HepG2 (cell line): ENCODE measurements at regions not wholly inside any gene's neighbourhood (a gene's known extent, or its start where the extent isn't known, plus 50 kb on each side); places are given as distances from the start of the nearest gene placed in this dataset.

Experiments
- ATAC-seq: fragments of 200-7000 bp; cut with Tn5 transposase; 3 replicates; pipeline ENCODE4 v1.9.1; 2020; ENCODE audit warnings: mild to moderate bottlenecking, moderate library complexity
- BruUV-seq: library from RNA; stranded (reverse); fragments of 400-500 nt; replicated peaks from 2 replicates; lab custom pipeline; 2021; lab: Mats Ljungman, UMichigan
- CTCF ChIA-PET: fragments of 300-600 bp; formaldehyde crosslinking; extraction: SDS; loops from one replicate; lab custom pipeline; 2021; ENCODE audit warnings: low total read pairs, inconsistent platforms, low intra/inter-chr PET ratio; lab: Yijun Ruan, JAX
- POLR2A ChIA-PET: fragments of 350-600 bp; sonication (Branson Sonifier 250); formaldehyde crosslinking; loops from one replicate; lab custom pipeline; 2020; ENCODE audit warnings: antibody characterized with exemption, inconsistent platforms; lab: Yijun Ruan, JAX
- DNase-seq: peaks from one replicate; pipeline ENCODE4 v3.0.0-alpha.2; 2015; ENCODE audit warnings: low spot score
- FAIRE-seq: peaks from 3 replicates; lab custom pipeline; 2011; peaks lifted over from hg19 to GRCh38; lab: Jason Lieb, UNC
- H2AFZ ChIP-seq: one replicate; pipeline ENCODE4 v1.6.1; 2011; ENCODE audit warnings: low read length, inconsistent platforms
- H3K27ac ChIP-seq: fragments of 300-600 bp; 3 replicates; pipeline ENCODE4 v1.8.0; 2011; ENCODE audit warnings: mixed run types, mild to moderate bottlenecking, mixed read lengths, low read length, inconsistent platforms; ENCODE audit not compliant: insufficient read depth; ENCODE audit errors: extremely low read length
- H3K27me3 ChIP-seq, 2 experiments: fragments of 200-600 bp in 1 of 2; 2 replicates in 1 of 2; 3 replicates in 1 of 2; pipeline versions ENCODE4 v1.6.0 to v1.8.0; 2011; ENCODE audit warnings: low read length in 2 of 2, mild to moderate bottlenecking in 2 of 2, moderate library complexity in 2 of 2, inconsistent platforms in 1 of 2; ENCODE audit not compliant: insufficient read depth in 2 of 2, control insufficient read depth in 1 of 2
- H3K36me3 ChIP-seq, 2 experiments: fragments of 200-600 bp in 1 of 2; replicated peaks in 1 of 2; 2 replicates in 1 of 2; 3 replicates in 1 of 2; pipeline versions ENCODE4 v1.5.1 to v1.8.0; 2011; ENCODE audit warnings: low read length in 2 of 2, inconsistent platforms in 1 of 2; ENCODE audit not compliant: insufficient read depth in 2 of 2, control insufficient read depth in 1 of 2
- H3K4me1 ChIP-seq: 2 replicates; pipeline ENCODE4 v1.5.1; 2012; ENCODE audit warnings: low read length, inconsistent platforms; ENCODE audit not compliant: insufficient read depth
- H3K4me2 ChIP-seq: 2 replicates; pipeline ENCODE4 v1.6.0; 2011; ENCODE audit warnings: low read depth, low read length, inconsistent platforms
- H3K4me3 ChIP-seq, 3 experiments: fragments of 200-600 bp in 1 of 3; sonication (generic), shearing (Covaris generic) in 1 of 3; replicated peaks in 1 of 3; 2 replicates each; pipeline ENCODE4 v1.5.1; 2011 to 2016; ENCODE audit warnings: low read length in 3 of 3, inconsistent platforms in 2 of 3, low read depth in 2 of 3, mild to moderate bottlenecking in 2 of 3, control low read depth in 1 of 3, mixed read lengths in 1 of 3; ENCODE audit not compliant: insufficient read depth in 1 of 3
- H3K79me2 ChIP-seq: one replicate; pipeline ENCODE4 v1.6.1; 2011; ENCODE audit warnings: low read length, inconsistent platforms; ENCODE audit not compliant: insufficient read depth
- H3K9ac ChIP-seq: 2 replicates; pipeline ENCODE4 v1.6.0; 2011; ENCODE audit warnings: mild to moderate bottlenecking, low read depth, low read length, inconsistent platforms; ENCODE audit not compliant: insufficient read depth
- H3K9me3 ChIP-seq: 2 replicates; pipeline ENCODE4 v1.5.1; 2012; ENCODE audit warnings: mild to moderate bottlenecking, low read length
- H4K20me1 ChIP-seq: 2 replicates; pipeline ENCODE4 v1.6.0; 2011; ENCODE audit warnings: inconsistent platforms, mild to moderate bottlenecking, low read length, moderate library complexity; ENCODE audit not compliant: insufficient read depth
- AKAP8 ChIP-seq: sonication (generic); formaldehyde crosslinking; IDR thresholded peaks from 2 replicates; pipeline ENCODE4 v1.5.1; 2020; ENCODE audit warnings: mild to moderate bottlenecking, missing genetic modification reagents
- ARHGAP35 ChIP-seq: sonication (generic); formaldehyde crosslinking; IDR thresholded peaks from 2 replicates; pipeline ENCODE4 v1.9.0; 2022; ENCODE audit warnings: mild to moderate bottlenecking, inconsistent platforms, moderate library complexity, missing genetic modification reagents, borderline replicate concordance
- KMT2A ChIP-seq: sonication (generic); formaldehyde crosslinking; IDR thresholded peaks from 2 replicates; pipeline ENCODE4 v1.4.0; 2020; ENCODE audit warnings: missing genetic modification reagents
- MAFF ChIP-seq: IDR thresholded peaks from 2 replicates; pipeline ENCODE4 v1.6.1; 2011; ENCODE audit warnings: low read depth, low read length, improper control_type of control experiment
- MAFK ChIP-seq, 2 experiments: IDR thresholded peaks in 1 of 2; conservative IDR thresholded peaks in 1 of 2; 2 replicates each; pipeline ENCODE4 v1.6.1; 2011; ENCODE audit warnings: improper control_type of control experiment in 2 of 2, low read length in 2 of 2
- POGZ ChIP-seq: sonication (generic); formaldehyde crosslinking; IDR thresholded peaks from 2 replicates; pipeline ENCODE4 v1.4.0; 2020; ENCODE audit warnings: mild to moderate bottlenecking, missing genetic modification reagents
- RARG ChIP-seq: sonication (generic); formaldehyde crosslinking; IDR thresholded peaks from 2 replicates; pipeline ENCODE4 v1.4.0; 2020; ENCODE audit warnings: low read depth, mild to moderate bottlenecking, missing genetic modification reagents
- SOX5 ChIP-seq: IDR thresholded peaks from 2 replicates; pipeline ENCODE4 v1.6.1; 2016; ENCODE audit warnings: borderline replicate concordance
- TCF7 ChIP-seq: sonication (generic); IDR thresholded peaks from 2 replicates; pipeline ENCODE4 v1.6.1; 2016; ENCODE audit warnings: antibody characterized with exemption, low read depth
- WGBS: methylation state at CpG from one replicate; pipeline ENCODE4 v1.1.6; 2017; ENCODE audit warnings: low lambda C conversion rate; 5-methylcytosine and 5-hydroxymethylcytosine counted together
- in situ Hi-C: cut with HindIII; loops from 2 replicates; pipeline ENCODE4 v1.10.0; 2017; ENCODE audit warnings: low pct_unique_long_range_greater_than_20kb; ENCODE audit not compliant: extremely low pct_ligation_motif_present
- intact Hi-C: fragments of 100-400 bp; cut with micrococcal nuclease; formaldehyde crosslinking; loops from one replicate; pipeline ENCODE4 v1.10.0; 2022; ENCODE audit not compliant: unreplicated experiment
- TF ChIP-seq, protein P1 (sequence below): sonication (generic); formaldehyde crosslinking; IDR thresholded peaks from 2 replicates; pipeline ENCODE4 v1.5.0; 2020; ENCODE audit warnings: mild to moderate bottlenecking, low read depth, missing genetic modification reagents, borderline replicate concordance

DNA sequence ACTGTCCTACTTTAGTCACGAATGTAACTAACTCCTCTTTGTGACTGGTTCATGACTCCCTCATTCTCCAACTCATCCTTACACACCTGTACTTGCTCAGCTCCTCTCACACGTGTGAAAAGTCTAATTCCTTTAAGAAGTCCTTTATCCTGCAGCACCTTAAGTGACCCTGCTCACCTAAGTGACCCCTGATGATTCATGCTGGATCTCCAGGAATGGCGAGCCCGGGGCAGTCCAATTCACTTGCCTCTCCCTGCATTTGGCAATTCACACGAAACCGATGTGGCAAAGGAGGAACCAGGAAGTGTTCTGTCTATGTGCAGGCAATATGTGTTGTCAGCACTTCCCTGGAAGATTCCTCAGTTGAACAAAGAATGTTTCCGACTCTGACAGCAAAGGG lies 189.8 kb upstream of the NABP1 start (continued):
- TF ChIP-seq KMT2A (CRISPR knock-in tag): no peak
- 0 out of 2 replicates have a peak, but pooled peaks have one; percentile 17 for TF ChIP-seq POGZ (CRISPR knock-in tag)
- no peak for TF ChIP-seq RARG (CRISPR knock-in tag)
- no peak for TF ChIP-seq AKAP8 (CRISPR knock-in tag)
- TF ChIP-seq TCF7: no peak
- peak; percentile 76 for TF ChIP-seq MAFK (conservative IDR thresholded peaks at IDR 0.05 in 1 of 2, IDR thresholded peaks at IDR 0.05 in 1 of 2; ENCODE audit: low read length in 2 of 2)

DNA sequence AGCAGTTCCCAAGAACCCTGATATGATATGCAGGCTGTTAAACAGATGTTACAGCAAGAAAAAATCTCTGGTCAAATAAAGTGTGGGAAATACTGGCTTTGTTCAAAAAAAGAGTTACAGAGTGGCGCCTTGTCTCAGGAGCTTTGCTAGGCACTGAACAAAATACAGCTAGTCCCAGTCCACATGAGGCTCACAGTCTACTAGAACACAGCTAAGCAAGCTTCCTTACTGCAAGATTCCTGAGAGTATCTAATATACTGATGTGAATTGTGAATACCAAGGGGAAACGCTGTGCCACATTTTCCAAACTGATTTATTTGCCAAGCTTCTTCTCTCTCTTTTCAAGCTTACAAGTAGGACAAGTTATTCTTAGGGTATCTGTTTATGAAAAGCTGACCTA lies 188.8 kb upstream of the NABP1 start:
- TF ChIP-seq, protein P1, sequence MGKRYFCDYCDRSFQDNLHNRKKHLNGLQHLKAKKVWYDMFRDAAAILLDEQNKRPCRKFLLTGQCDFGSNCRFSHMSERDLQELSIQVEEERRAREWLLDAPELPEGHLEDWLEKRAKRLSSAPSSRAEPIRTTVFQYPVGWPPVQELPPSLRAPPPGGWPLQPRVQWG (CRISPR knock-in tag): no peak
- peak; percentile 43 for TF ChIP-seq MAFF
- no peak for ATAC-seq
- Histone ChIP-seq H3K4me2 (no peak overlapping the region), H3K4me1 (no peaks in the 10 kb centered on the region), H3K9me3 (no peaks in the 10 kb centered on the region), H4K20me1 (no peaks in the 10 kb centered on the region), H3K27me3 (peaks cover 0 to 11% of the 10 kb centered on the region in 2 experiments; a peak in 1 of 5 replicates), H3K4me3 (no peak overlapping the region), H3K79me2 (no peaks in the 10 kb centered on the region), H2AFZ (no peak overlapping the region), H3K36me3 (no peaks in the 10 kb centered on the region), H3K27ac (no peak overlapping the region), H3K9ac (no peak overlapping the region)
- ChIA-PET POLR2A (no interaction called here), CTCF (no interaction called here)
- in situ Hi-C loops: no loop called here
- FAIRE-seq: no peak
- no peak for DNase-seq
- 29% methylated on average over 2 of the region's 2 CpGs for WGBS
- no TSS peak for BruUV-seq
- intact Hi-C loops: no loop called here

DNA sequence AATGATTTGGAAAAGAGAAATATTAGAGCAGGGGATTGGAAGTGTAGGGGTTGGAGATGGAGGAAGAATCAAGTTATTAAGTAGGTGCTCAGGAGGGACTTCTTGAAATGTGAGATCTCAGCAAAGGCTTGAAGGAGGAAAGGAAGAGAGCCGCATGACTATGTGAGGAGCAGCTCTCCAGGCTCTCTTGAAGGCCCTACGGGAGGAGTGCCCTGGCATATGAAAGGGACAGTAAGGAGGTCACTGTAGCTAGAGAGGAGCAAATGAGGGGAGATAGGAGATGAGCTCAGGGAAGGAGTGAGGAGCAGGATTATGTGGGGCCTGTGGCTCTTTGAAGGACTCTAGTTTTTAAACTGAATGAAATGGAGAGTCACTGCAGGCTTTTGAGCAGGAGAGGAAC lies 181.1 kb upstream of the NABP1 start:
- ChIA-PET CTCF (no interaction called here), POLR2A (no interaction called here)
- intact Hi-C loops (no loop called here), in situ Hi-C loops (no loop called here)
- no peak overlapping the region for H3K27ac ChIP-seq
- H3K4me2 ChIP-seq: no peak overlapping the region
- FAIRE-seq (no peak), ATAC-seq (no peak), DNase-seq (no peak)
- no TSS peak for BruUV-seq
- no peaks in the 10 kb centered on the region for H3K36me3 ChIP-seq
- H3K9me3 ChIP-seq: no peaks in the 10 kb centered on the region
- peaks cover 20% of the 10 kb centered on the region for H3K4me1 ChIP-seq
- H3K27me3 ChIP-seq: peaks cover 0 to 17% of the 10 kb centered on the region in 2 experiments; a peak in 3 of 5 replicates
- H3K4me3 ChIP-seq: no peak overlapping the region
- no peaks in the 10 kb centered on the region for H4K20me1 ChIP-seq
- H3K9ac ChIP-seq: no peak overlapping the region
- 63% methylated on average over 2 of the region's 2 CpGs for WGBS
- H2AFZ ChIP-seq: no peak overlapping the region
- no peaks in the 10 kb centered on the region for H3K79me2 ChIP-seq
- TF ChIP-seq ARHGAP35 (CRISPR knock-in tag) (no peak), SOX5 (CRISPR knock-in tag) (no peak)
